ENCODE measurements at regions not wholly inside any gene's neighbourhood (a gene's known extent, or its start where the extent isn't known, plus 50 kb on each side); places are given as distances from the start of the nearest gene placed in this dataset.
A peak's percentile ranks its signal among the peaks of the same experiment; 100 is the strongest.

DNA sequence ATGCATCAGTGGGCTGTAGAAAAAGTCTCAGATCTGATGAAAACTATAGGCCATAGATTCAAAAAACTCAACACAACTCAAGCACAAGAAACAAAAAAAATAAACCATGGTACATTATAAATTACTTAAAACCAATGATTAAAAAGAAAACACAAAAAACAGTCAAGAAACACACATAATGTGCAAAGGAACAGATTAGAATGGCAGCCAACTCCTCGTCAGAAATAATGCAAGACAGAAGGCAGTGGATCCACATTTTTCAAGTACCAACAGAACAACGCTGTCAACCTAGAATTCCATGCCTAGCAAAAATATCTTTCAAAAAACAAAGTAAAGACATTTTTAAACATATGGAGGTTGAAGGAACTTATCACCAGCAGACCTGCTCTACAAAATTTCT lies 69.7 kb downstream of the PSMB1 start:
- no peak for DNase-seq (ENCODE audit: low read depth)

- DNase-seq (ENCODE audit: low read depth), result peak; percentile 60
These were observed 72.9 kb downstream of the PSMB1 start for GRCh38 chr6:170480050-170480692.

- no peak for DNase-seq (ENCODE audit: low read depth)
These were observed 76.7 kb downstream of the PSMB1 start for GRCh38 chr6:170476360-170476759.

DNA sequence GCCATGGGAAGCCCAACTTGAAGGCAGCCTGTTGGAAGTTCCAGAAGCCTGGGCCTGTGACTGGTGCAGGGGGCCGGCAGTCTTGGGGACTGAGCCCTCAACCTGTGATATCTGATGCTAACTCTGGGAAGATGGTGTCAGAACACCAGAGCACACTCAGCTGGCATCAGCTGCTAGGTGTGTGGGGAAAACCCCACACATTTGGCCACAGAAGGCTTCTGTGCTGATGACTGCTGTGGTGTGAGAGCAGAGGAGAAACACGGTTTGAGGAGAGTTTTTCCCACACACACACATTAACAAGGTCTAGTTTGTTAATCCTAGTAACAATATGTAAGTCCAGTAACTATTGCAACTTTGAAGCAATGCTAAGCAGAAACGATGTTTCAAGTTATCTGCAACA lies 78.0 kb downstream of the PSMB1 start:
- DNase-seq (ENCODE audit: low read depth), result no peak

- DNase-seq (ENCODE audit: low read depth), result no peak
These were observed 79.3 kb downstream of the PSMB1 start for GRCh38 chr6:170473801-170474200.

- peak; percentile 85 for DNase-seq (ENCODE audit: low read depth)
These were observed 79.8 kb downstream of the PSMB1 start for GRCh38 chr6:170473301-170473717.

DNA sequence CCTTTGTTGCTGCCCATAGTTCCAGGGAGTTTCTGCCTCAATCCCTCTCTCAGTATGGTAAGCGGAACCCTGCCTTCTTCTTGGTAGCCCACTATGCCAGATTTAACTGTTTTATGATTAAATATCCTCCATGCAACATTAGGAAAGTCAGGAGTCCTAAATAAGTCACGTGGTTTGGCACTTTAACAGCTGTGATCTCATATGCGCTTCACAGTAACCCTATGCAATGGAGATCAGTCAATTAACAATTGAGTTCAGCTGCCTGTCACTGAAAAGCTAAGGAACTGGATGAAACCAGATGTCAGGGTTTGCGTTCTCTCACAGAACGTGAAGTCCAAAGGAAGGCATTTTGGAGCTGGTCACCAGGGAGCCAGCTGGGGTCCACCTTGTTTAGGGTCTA lies 81.6 kb downstream of the PSMB1 start:
- no peak for DNase-seq (ENCODE audit: low read depth)

GRCh38 chr6:170470734-170471133 lies 82.4 kb downstream of the PSMB1 start:
- DNase-seq (ENCODE audit: low read depth), result no peak

DNA sequence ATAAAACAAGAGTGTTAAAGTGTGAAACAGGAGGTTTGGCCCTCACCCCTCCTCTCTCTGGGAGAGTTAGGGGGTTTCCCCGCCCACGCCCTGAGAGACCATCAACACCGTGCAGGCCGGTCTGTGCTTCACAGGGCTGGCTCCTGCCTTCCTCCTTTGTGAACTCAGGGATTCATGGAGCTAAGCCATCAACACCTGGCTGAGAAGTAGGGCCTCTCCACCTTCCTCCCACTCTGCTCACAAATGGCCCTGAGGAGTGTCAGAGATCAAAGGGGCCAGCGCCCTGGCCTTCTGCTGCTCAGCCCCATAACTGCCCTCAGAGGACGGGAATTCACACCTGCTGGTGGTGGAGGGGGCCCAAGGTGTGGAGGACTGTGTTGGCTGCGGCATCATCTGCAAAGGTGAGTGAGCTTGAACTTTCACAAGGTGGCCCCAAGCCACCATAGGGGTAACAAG lies 88.6 kb downstream of the PSMB1 start:
- no peak for DNase-seq (ENCODE audit: low read depth)

- no peak for DNase-seq (ENCODE audit: low read depth)
These were observed 89.0 kb downstream of the PSMB1 start for GRCh38 chr6:170464080-170464479.

- DNase-seq (ENCODE audit: low read depth), result no peak
These were observed 89.9 kb downstream of the PSMB1 start for GRCh38 chr6:170463101-170463721.

- DNase-seq (ENCODE audit: low read depth), result no peak
These were observed 90.6 kb downstream of the PSMB1 start for GRCh38 chr6:170462366-170463020.

DNA sequence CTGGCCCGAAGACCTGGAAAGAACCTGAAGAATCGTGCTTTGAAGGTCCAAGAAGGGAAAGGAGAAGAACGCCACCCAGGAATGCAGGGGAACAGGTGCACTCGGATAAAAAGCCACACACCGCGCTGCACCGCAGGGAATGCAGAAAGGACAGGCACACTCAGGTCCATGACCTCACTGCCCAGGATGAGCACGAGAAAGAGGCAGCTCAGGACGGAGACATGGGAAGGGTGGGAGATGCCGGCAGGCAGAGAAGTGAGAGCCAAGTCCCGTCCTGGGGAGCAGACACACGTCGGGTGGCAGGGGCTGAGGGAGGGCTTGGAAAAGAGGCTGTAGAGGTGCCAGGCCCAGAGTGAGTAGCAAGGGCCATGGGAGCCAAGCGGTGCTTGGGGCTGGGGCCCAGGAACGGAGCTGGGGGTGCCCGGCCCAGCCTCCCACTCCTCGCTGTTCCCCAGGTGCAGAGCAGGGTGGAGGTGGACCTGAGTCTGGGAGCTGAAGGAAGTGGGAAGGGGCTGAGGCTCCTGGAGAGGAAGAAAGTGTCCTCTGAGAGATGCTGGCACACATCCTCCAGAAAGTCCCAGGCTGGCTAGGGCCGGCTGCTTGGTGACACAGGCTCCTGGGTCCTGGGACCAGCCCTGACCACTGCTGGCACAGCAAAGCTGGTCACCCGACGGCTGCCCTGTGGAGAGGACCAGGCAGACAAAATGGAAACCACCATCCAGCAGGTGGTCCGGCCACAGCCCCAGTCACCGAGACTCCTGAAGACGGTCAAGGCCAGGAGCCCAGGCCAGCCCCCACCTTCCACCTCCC lies 91.3 kb downstream of the PSMB1 start:
- peak; percentile 77 for DNase-seq (ENCODE audit: low read depth)

- no peak for DNase-seq (ENCODE audit: low read depth)
These were observed 92.0 kb downstream of the PSMB1 start for GRCh38 chr6:170461111-170461510.

- DNase-seq (ENCODE audit: low read depth), result no peak
These were observed 92.5 kb downstream of the PSMB1 start for GRCh38 chr6:170460641-170461040.

- no peak for DNase-seq (ENCODE audit: low read depth)
These were observed 93.7 kb downstream of the PSMB1 start for GRCh38 chr6:170459451-170459850.

DNA sequence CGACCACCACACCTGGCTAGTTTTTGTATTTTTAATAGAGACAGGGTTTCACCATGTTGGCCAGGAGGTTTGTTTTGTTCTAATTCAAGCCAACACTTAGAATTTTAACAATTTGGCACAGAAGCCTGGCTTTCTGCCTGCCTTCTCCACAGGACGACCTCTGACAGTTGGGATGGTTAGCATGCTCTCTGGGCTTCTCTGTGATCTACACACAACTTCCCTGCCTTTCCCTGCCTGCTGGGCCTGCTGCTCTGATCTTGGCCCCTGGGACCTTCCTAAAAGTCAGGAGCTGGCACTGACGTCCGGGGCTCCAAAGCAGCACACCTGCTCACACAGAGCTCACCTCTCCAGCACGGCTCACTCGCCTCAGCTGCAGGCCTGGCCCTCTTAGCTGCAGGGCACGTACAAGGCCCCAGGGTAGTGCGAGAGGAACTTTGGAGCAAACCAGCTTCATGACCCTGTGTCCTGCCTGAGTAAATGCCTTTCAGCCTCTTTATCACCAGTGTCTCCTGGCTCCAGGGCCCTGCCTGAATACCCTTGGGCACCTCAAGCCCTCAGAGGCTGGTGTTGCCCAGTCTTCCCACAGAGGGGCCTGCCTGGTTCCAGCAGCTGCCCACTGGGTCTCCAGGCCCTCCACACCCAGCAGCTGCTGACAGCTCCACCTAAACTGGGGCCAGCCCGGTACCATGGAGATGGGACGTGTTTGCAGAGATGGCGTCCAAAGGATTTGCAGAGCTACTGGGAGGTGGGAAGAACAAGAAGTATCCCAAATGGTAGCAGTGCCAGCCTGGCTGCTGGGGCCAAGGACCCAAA lies 96.0 kb downstream of the PSMB1 start:
- peak; percentile 75 for DNase-seq (ENCODE audit: low read depth)

Measured in myocyte (in vitro differentiated cells).